HL-60 (cell line): ENCODE measurements at regions not wholly inside any gene's neighbourhood (a gene's known extent, or its start where the extent isn't known, plus 50 kb on each side); places are given as distances from the start of the nearest gene placed in this dataset.

Source experiments
- GABPA ChIP-seq: IDR thresholded peaks from 2 replicates; pipeline ENCODE4 v1.6.1; 2012; ENCODE audit warnings: low read depth
- POLR2AphosphoS5 ChIP-seq: IDR thresholded peaks from 2 replicates; pipeline ENCODE4 v1.6.1; 2012; ENCODE audit warnings: low read depth
- TF ChIP-seq, protein P1 (sequence below): IDR thresholded peaks from one replicate; pipeline ENCODE4 v1.5.1; 2011; ENCODE audit warnings: low read length, control low read depth, inconsistent platforms; ENCODE audit not compliant: insufficient read depth

DNA sequence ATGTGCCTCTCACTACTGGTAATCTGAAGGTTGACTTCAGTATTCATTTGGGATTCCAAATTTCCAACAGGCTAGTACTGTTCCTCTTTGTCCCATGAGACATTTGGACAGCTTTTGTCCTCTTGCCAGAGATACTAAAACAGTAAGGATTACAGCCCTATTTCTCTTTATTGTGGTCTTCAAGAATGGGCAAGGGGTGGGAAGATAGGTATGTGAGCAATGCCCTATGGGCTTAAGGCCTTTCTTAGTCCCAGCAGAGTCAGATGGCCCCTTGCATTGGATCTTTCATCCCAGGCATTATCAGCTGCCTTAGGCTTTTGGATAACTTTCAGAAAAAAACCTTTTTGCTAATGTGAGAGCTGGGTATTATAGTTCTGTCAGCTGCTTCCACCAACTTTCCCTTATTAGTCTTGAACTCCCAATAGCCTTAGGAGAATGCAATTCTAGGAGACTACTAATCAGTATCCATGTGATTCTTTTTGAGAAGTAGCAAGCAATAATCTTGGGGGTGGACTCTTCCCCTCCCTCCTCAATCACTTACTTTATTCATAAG, 361.1 kb upstream of the NUDT12 start:
- no peak for TF ChIP-seq GABPA
- TF ChIP-seq, protein P1, sequence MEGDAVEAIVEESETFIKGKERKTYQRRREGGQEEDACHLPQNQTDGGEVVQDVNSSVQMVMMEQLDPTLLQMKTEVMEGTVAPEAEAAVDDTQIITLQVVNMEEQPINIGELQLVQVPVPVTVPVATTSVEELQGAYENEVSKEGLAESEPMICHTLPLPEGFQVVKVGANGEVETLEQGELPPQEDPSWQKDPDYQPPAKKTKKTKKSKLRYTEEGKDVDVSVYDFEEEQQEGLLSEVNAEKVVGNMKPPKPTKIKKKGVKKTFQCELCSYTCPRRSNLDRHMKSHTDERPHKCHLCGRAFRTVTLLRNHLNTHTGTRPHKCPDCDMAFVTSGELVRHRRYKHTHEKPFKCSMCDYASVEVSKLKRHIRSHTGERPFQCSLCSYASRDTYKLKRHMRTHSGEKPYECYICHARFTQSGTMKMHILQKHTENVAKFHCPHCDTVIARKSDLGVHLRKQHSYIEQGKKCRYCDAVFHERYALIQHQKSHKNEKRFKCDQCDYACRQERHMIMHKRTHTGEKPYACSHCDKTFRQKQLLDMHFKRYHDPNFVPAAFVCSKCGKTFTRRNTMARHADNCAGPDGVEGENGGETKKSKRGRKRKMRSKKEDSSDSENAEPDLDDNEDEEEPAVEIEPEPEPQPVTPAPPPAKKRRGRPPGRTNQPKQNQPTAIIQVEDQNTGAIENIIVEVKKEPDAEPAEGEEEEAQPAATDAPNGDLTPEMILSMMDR: no peak
- no peak for TF ChIP-seq POLR2AphosphoS5
